ENCODE measurements at regions not wholly inside any gene's neighbourhood (a gene's known extent, or its start where the extent isn't known, plus 50 kb on each side); places are given as distances from the start of the nearest gene placed in this dataset.

DNA sequence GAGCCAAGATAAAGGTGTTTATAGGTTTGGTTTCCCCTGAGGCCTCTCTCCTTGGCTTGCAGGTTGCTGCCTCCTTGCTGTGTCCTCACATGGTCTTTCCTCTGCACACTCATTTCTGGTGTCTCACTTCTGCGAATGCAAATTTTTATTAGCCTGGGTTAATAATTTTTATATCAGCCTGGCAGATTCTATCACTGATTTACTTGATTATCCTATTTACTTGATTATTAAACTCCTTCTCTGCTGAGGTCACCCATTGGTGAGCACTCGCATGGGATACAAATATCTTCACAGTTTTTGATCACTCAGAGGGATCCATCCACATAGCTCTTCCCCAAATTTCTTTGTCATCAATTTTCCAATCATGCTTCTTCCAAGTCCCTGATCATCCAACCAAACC lies 90.9 kb upstream of the IGLL5 start:
- H3K36me3 ChIP-seq: no peaks in the 10 kb centered on the region
- peaks cover 6% of the 10 kb centered on the region for H3K27me3 ChIP-seq
- no peaks in the 10 kb centered on the region for H3K4me1 ChIP-seq
- H3K27ac ChIP-seq: no peak overlapping the region
- TF ChIP-seq, protein P1, sequence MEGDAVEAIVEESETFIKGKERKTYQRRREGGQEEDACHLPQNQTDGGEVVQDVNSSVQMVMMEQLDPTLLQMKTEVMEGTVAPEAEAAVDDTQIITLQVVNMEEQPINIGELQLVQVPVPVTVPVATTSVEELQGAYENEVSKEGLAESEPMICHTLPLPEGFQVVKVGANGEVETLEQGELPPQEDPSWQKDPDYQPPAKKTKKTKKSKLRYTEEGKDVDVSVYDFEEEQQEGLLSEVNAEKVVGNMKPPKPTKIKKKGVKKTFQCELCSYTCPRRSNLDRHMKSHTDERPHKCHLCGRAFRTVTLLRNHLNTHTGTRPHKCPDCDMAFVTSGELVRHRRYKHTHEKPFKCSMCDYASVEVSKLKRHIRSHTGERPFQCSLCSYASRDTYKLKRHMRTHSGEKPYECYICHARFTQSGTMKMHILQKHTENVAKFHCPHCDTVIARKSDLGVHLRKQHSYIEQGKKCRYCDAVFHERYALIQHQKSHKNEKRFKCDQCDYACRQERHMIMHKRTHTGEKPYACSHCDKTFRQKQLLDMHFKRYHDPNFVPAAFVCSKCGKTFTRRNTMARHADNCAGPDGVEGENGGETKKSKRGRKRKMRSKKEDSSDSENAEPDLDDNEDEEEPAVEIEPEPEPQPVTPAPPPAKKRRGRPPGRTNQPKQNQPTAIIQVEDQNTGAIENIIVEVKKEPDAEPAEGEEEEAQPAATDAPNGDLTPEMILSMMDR (IDR thresholded peaks at IDR 0.05): no peak
- TF ChIP-seq POLR2AphosphoS5 (IDR thresholded peaks at IDR 0.05): no peak
- TF ChIP-seq EP300 (IDR thresholded peaks at IDR 0.05): no peak
- TF ChIP-seq POLR2A (IDR thresholded peaks at IDR 0.05): no peak
- H3K9me3 ChIP-seq: no peaks in the 10 kb centered on the region
- WGBS: 97% methylated on average over 2 of the region's 2 CpGs
- no peak for DNase-seq (ENCODE audit: low spot score in 2 of 2)
- H3K4me3 ChIP-seq: no peak overlapping the region

DNA sequence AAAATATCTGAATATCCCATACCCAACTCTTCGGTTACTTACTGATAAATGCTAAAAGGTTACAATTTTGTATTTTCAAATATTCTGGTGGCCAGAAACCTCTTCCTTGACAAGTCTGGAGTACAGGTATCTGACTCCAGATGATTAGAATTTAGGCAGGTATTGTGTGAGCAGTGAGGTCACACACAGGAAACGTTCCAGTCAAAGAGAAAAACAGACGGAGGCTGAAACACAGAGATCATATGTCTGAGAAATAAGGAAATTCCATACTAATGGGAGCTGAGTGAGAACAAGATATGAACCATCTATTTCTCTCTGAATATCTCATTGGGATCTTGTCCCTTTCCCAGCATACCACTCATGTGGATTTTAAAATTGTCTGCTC lies 89.4 kb upstream of the IGLL5 start:
- H3K36me3 ChIP-seq: no peaks in the 10 kb centered on the region
- no peaks in the 10 kb centered on the region for H3K9me3 ChIP-seq
- no peak overlapping the region for H3K27ac ChIP-seq
- no peak for DNase-seq (ENCODE audit: low spot score in 2 of 2)
- TF ChIP-seq POLR2AphosphoS5 (IDR thresholded peaks at IDR 0.05) (no peak), POLR2A (IDR thresholded peaks at IDR 0.05) (no peak), EP300 (IDR thresholded peaks at IDR 0.05) (no peak)
- TF ChIP-seq, protein P1 (IDR thresholded peaks at IDR 0.05): no peak
- 58% methylated on average over 3 of the region's 3 CpGs for WGBS
- H3K27me3 ChIP-seq: peaks cover 17% of the 10 kb centered on the region
- no peaks in the 10 kb centered on the region for H3K4me1 ChIP-seq
- no peak overlapping the region for H3K4me3 ChIP-seq

DNA sequence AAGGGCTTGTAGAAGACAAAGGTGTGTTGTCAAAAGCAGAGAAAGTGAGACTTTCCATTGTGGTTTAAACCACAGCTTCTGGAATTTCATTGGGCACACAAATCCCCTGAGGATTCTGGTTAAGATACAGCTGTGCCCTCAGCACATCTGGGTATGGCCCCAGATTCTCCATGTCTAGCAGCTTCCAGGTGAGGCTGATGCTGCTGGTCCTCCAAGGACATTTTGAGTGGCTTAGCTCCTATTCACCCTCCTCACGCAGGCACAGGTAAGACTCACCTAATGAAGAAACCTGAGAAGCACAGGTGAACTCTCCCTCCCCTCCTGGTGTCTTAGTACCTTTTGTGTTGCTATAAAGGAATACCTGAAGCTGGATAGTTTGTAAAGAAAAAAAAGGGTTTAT lies 88.9 kb upstream of the IGLL5 start:
- Histone ChIP-seq H3K27ac (no peak overlapping the region), H3K36me3 (no peaks in the 10 kb centered on the region), H3K4me3 (no peak overlapping the region), H3K4me1 (no peaks in the 10 kb centered on the region), H3K9me3 (no peaks in the 10 kb centered on the region), H3K27me3 (peaks cover 20% of the 10 kb centered on the region)
- WGBS: 88% methylated on average over 1 of the region's 1 CpG
- no peak for DNase-seq (ENCODE audit: low spot score in 2 of 2)
- TF ChIP-seq EP300 (IDR thresholded peaks at IDR 0.05) (no peak), POLR2AphosphoS5 (IDR thresholded peaks at IDR 0.05) (no peak), POLR2A (IDR thresholded peaks at IDR 0.05) (no peak)
- TF ChIP-seq, protein P1 (IDR thresholded peaks at IDR 0.05): no peak

DNA sequence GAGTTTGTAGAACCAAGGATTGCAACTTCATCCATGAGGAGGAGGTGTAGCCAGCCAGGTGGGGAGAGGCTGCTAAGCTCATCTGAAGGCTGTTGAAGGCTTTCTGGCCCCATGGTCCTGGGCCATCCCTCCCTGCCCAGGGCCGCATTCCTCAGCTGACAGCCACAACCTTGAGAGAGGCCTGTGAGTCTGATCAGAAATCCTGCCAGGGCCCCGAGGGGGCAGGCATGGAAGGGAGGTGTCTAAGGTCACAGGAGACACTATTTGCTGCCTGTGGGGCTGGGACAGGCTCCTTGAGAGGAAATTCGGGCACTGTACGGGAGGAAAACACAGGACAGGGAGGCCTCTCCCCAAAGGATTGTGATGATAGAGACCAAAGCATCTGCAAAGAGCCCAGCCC lies 88.1 kb upstream of the IGLL5 start:
- no peak for TF ChIP-seq POLR2A (IDR thresholded peaks at IDR 0.05)
- TF ChIP-seq, protein P1 (IDR thresholded peaks at IDR 0.05): no peak
- Histone ChIP-seq H3K27ac (no peak overlapping the region), H3K27me3 (peaks cover 20% of the 10 kb centered on the region), H3K4me1 (no peaks in the 10 kb centered on the region), H3K4me3 (no peak overlapping the region), H3K9me3 (no peaks in the 10 kb centered on the region), H3K36me3 (no peaks in the 10 kb centered on the region)
- 45% methylated on average over 4 of the region's 4 CpGs for WGBS
- DNase-seq (ENCODE audit: low spot score in 2 of 2): no peak

DNA sequence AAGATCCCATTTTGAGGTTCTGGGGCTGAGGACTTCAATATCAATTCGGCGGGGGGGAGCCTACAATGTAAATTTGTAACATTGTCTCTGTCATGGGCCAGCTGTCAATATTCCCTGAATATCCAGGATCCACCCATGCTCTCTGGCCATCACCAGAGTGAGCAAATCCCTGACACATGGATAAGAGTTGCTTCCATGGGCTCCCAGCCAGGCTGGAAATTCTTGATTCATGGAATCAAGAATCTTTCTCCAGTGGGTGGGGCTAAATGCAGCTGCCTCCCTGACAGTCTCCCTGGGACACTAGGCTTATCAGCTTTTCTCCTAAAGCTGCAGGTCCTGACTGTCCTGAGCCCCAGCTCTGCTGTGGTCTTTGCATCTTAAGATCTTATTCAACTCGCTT lies 86.9 kb upstream of the IGLL5 start:
- H3K4me3 ChIP-seq: no peak overlapping the region
- no peak for DNase-seq (ENCODE audit: low spot score in 2 of 2)

More for the DNA sequence above, 86.9 kb upstream of the IGLL5 start:
- WGBS: 81% methylated on average over 3 of the region's 3 CpGs
- H3K36me3 ChIP-seq: no peaks in the 10 kb centered on the region
- no peaks in the 10 kb centered on the region for H3K9me3 ChIP-seq
- TF ChIP-seq POLR2AphosphoS5 (IDR thresholded peaks at IDR 0.05) (no peak), EP300 (IDR thresholded peaks at IDR 0.05) (no peak), POLR2A (IDR thresholded peaks at IDR 0.05) (no peak)
- TF ChIP-seq, protein P1 (IDR thresholded peaks at IDR 0.05): no peak
- no peaks in the 10 kb centered on the region for H3K4me1 ChIP-seq
- peaks cover 20% of the 10 kb centered on the region for H3K27me3 ChIP-seq
- H3K27ac ChIP-seq: no peak overlapping the region
